ENCODE measurements at regions not wholly inside any gene's neighbourhood (a gene's known extent, or its start where the extent isn't known, plus 50 kb on each side); places are given as distances from the start of the nearest gene placed in this dataset.
A peak's percentile ranks its signal among the peaks of the same experiment; 100 is the strongest.
"Not testable (repeated sequence)": the region's sequence is repeated elsewhere in the genome, so short reads cannot be mapped to it uniquely, and the experiment has no call there.

- DNase-seq (ENCODE audit: low spot score), result no peak
Observed at GRCh38 chr2:142629193-142629592, 248.3 kb upstream of the KYNU start.

- no peak for DNase-seq (ENCODE audit: low spot score)
Observed at GRCh38 chr2:142621287-142621686, 256.2 kb upstream of the KYNU start.

- no peak for DNase-seq (ENCODE audit: low spot score)
Observed at GRCh38 chr2:142617461-142617860, 260.0 kb upstream of the KYNU start.

- DNase-seq (ENCODE audit: low spot score), result no peak
Observed at GRCh38 chr2:142615876-142616275, 261.6 kb upstream of the KYNU start.

GRCh38 chr2:142613193-142613592 lies 264.3 kb upstream of the KYNU start:
- not testable (repeated sequence) for DNase-seq (ENCODE audit: low spot score)

GRCh38 chr2:142605421-142605820 lies 272.0 kb upstream of the KYNU start:
- DNase-seq (ENCODE audit: low spot score), result no peak

- no peak for DNase-seq (ENCODE audit: low spot score)
Observed at GRCh38 chr2:142603759-142604158, 273.7 kb upstream of the KYNU start.

GRCh38 chr2:142602418-142602989 lies 275.0 kb upstream of the KYNU start:
- DNase-seq (ENCODE audit: low spot score), result no peak

GRCh38 chr2:142601794-142602193 lies 275.7 kb upstream of the KYNU start:
- DNase-seq (ENCODE audit: low spot score), result no peak

GRCh38 chr2:142599504-142599903 lies 278.0 kb upstream of the KYNU start:
- no peak for DNase-seq (ENCODE audit: low spot score)

GRCh38 chr2:142598846-142599245 lies 278.6 kb upstream of the KYNU start:
- DNase-seq (ENCODE audit: low spot score), result no peak

GRCh38 chr2:142596334-142597088 lies 281.0 kb upstream of the KYNU start:
- DNase-seq (ENCODE audit: low spot score), result no peak

- no peak for DNase-seq (ENCODE audit: low spot score)
Observed at GRCh38 chr2:142594935-142595334, 282.5 kb upstream of the KYNU start.

- DNase-seq (ENCODE audit: low spot score), result no peak
Observed at GRCh38 chr2:142592171-142592570, 285.3 kb upstream of the KYNU start.

GRCh38 chr2:142591420-142591819 lies 286.0 kb upstream of the KYNU start:
- DNase-seq (ENCODE audit: low spot score), result no peak

GRCh38 chr2:142588269-142588668 lies 289.2 kb upstream of the KYNU start:
- DNase-seq (ENCODE audit: low spot score), result no peak

GRCh38 chr2:142586693-142587580 lies 290.5 kb upstream of the KYNU start:
- peak; percentile 6 for DNase-seq (ENCODE audit: low spot score)

GRCh38 chr2:142585785-142586184 lies 291.7 kb upstream of the KYNU start:
- peak; percentile 2 for DNase-seq (ENCODE audit: low spot score)

GRCh38 chr2:142582317-142582716 lies 295.1 kb upstream of the KYNU start:
- DNase-seq (ENCODE audit: low spot score), result no peak

- DNase-seq (ENCODE audit: low spot score), result no peak
Observed at GRCh38 chr2:142581491-142581890, 296.0 kb upstream of the KYNU start.

- no peak for DNase-seq (ENCODE audit: low spot score)
Observed at GRCh38 chr2:142580691-142581090, 296.8 kb upstream of the KYNU start.

- DNase-seq (ENCODE audit: low spot score), result peak; percentile 5
Observed at GRCh38 chr2:142575561-142575960, 301.9 kb upstream of the KYNU start.

- no peak for DNase-seq (ENCODE audit: low spot score)
Observed at GRCh38 chr2:142574388-142574787, 303.1 kb upstream of the KYNU start.

Measured in Ammon's horn (tissue), 1 donor.